CD4-positive, alpha-beta T cell (primary cell): ENCODE measurements at regions not wholly inside any gene's neighbourhood (a gene's known extent, or its start where the extent isn't known, plus 50 kb on each side); places are given as distances from the start of the nearest gene placed in this dataset.
A peak's percentile ranks its signal among the peaks of the same experiment; 100 is the strongest.

Source experiments
- ATAC-seq: fragments of 200-7000 bp; cut with Tn5 transposase; one replicate; pipeline ENCODE4 v1.10.0; 2022; ENCODE audit warnings: mild to moderate bottlenecking; ENCODE audit not compliant: poor library complexity
- CTCF ChIA-PET: fragments of 350-600 bp; sonication (Branson Sonifier 250); formaldehyde crosslinking; loops from one replicate; lab custom pipeline; 2021; ENCODE audit warnings: antibody characterized with exemption, inconsistent platforms; lab: Charles Lee
- POLR2A ChIA-PET: fragments of 350-600 bp; sonication (Branson Sonifier 250); formaldehyde crosslinking; loops from one replicate; lab custom pipeline; 2021; ENCODE audit warnings: antibody characterized with exemption, inconsistent platforms; lab: Charles Lee
- DNase-seq, 14 experiments: peaks; one replicate each; pipeline ENCODE4 v3.0.0-alpha.2; 2013 to 2020; ENCODE audit warnings: mixed read lengths in 2 of 14
- H3K27ac ChIP-seq, 2 donors: one replicate each; pipeline versions ENCODE4 v1.5.1 to v1.7.0; 2013; ENCODE audit warnings: low read length in 2 of 2, low read depth in 1 of 2, mild to moderate bottlenecking in 1 of 2
- H3K27me3 ChIP-seq, 2 experiments: 1 replicate in 1 of 2; 2 replicates in 1 of 2; pipeline versions ENCODE4 v1.6.1 to v1.7.0; 2013; ENCODE audit warnings: low read length in 2 of 2, control low read depth in 1 of 2, mild to moderate bottlenecking in 1 of 2, moderate library complexity in 1 of 2; ENCODE audit not compliant: insufficient read depth in 2 of 2, control insufficient read depth in 1 of 2
- H3K36me3 ChIP-seq: one replicate; pipeline ENCODE4 v1.6.1; 2013; ENCODE audit warnings: low read length, control low read depth; ENCODE audit not compliant: insufficient read depth
- H3K4me1 ChIP-seq: one replicate; pipeline ENCODE4 v1.6.1; 2013; ENCODE audit warnings: low read length, control low read depth; ENCODE audit not compliant: insufficient read depth
- H3K4me3 ChIP-seq: one replicate; pipeline ENCODE4 v1.5.1; 2013; ENCODE audit warnings: mild to moderate bottlenecking, low read length, moderate library complexity
- H3K9me3 ChIP-seq, 2 experiments: 1 replicate in 1 of 2; 2 replicates in 1 of 2; pipeline versions ENCODE4 v1.6.1 to v1.7.0; 2013; ENCODE audit warnings: low read length in 2 of 2, mild to moderate bottlenecking in 2 of 2, control low read depth in 1 of 2, moderate library complexity in 1 of 2; ENCODE audit not compliant: control insufficient read depth in 1 of 2, insufficient read depth in 1 of 2
- H3K27ac Mint-ChIP-seq: one replicate; pipeline ENCODE4 v1.8.0; 2020; ENCODE audit warnings: mixed read lengths
- H3K27me3 Mint-ChIP-seq: one replicate; pipeline ENCODE4 v1.8.0; 2021; ENCODE audit warnings: mixed read lengths
- H3K36me3 Mint-ChIP-seq: one replicate; pipeline ENCODE4 v1.8.0; 2021; ENCODE audit warnings: low read depth, mixed read lengths
- H3K4me1 Mint-ChIP-seq: one replicate; pipeline ENCODE4 v1.8.0; 2021; ENCODE audit warnings: low read depth, mixed read lengths
- H3K4me3 Mint-ChIP-seq: one replicate; pipeline ENCODE4 v1.8.0; 2020; ENCODE audit warnings: mild to moderate bottlenecking, mixed read lengths
- H3K9me3 Mint-ChIP-seq: one replicate; pipeline ENCODE4 v1.8.0; 2020; ENCODE audit warnings: mixed read lengths
- CTCF ChIP-seq: fragments of 200-600 bp; IDR thresholded peaks from one replicate; pipeline ENCODE4 v1.8.0; 2022; ENCODE audit warnings: antibody characterized with exemption, mild to moderate bottlenecking
- intact Hi-C, 2 experiments: fragments of 100-400 bp; cut with DNase I in 1 of 2; cut with micrococcal nuclease in 1 of 2; formaldehyde crosslinking; loops; one replicate each; pipeline versions ENCODE4 v1.15.1 to v1.9.0; 2023 to 2025; cut with DNase I, micrococcal nuclease

GRCh38 chr5:174970502-174970901 lies 246.1 kb downstream of the MSX2 start:
- intact Hi-C loops = no loop called here
- H3K4me3 Mint-ChIP-seq = no peak overlapping the region
- ATAC-seq = no peak
- Histone ChIP-seq H3K4me3 (no peak overlapping the region), H3K27me3 (peaks cover 0 to 3% of the 10 kb centered on the region in 2 experiments), H3K27ac (no peak overlapping the region), H3K36me3 (no peaks in the 10 kb centered on the region), H3K4me1 (no peaks in the 10 kb centered on the region), H3K9me3 (peaks cover 10 to 13% of the 10 kb centered on the region in 2 experiments)
- DNase-seq = no peak
- H3K9me3 Mint-ChIP-seq = peaks cover 23% of the 10 kb centered on the region
- H3K4me1 Mint-ChIP-seq = no peaks in the 10 kb centered on the region
- no peak for TF ChIP-seq CTCF
- H3K27ac Mint-ChIP-seq = no peak overlapping the region
- ChIA-PET POLR2A (no interaction called here), CTCF (no interaction called here)
- H3K36me3 Mint-ChIP-seq = no peaks in the 10 kb centered on the region
- peaks cover 33% of the 10 kb centered on the region for H3K27me3 Mint-ChIP-seq

GRCh38 chr5:174953871-174954270 lies 229.5 kb downstream of the MSX2 start:
- no peak overlapping the region for H3K4me3 ChIP-seq
- intact Hi-C loops = loop anchor here in 1 of 2 experiments (5.0 to 10.0 kb wide), 2 partner anchors 613 to 741 kb away; no protein-coding TSS in a partner anchor

GRCh38 chr5:174951151-174951780 lies 226.9 kb downstream of the MSX2 start:
- ATAC-seq (peak; percentile 59), DNase-seq (peak; percentile 9 to 75 (median 34))
- Mint-ChIP-seq H3K4me3 (no peak overlapping the region), H3K36me3 (no peaks in the 10 kb centered on the region), H3K27me3 (peaks cover 24% of the 10 kb centered on the region), H3K27ac (no peak overlapping the region), H3K9me3 (no peaks in the 10 kb centered on the region), H3K4me1 (no peaks in the 10 kb centered on the region)
- intact Hi-C loops = loop anchor here in 1 of 2 experiments (2.0 to 10.0 kb wide), 4 partner anchors 494 to 768 kb away; partner anchors contain the start of gene DRD1
- CTCF ChIA-PET = no interaction called here
- H3K27me3 ChIP-seq = peaks cover 0 to 3% of the 10 kb centered on the region in 2 experiments
- no peak overlapping the region for H3K4me3 ChIP-seq
- peak; percentile 69 for TF ChIP-seq CTCF
- no peaks in the 10 kb centered on the region for H3K36me3 ChIP-seq
- no peaks in the 10 kb centered on the region for H3K4me1 ChIP-seq
- POLR2A ChIA-PET = no interaction called here
- no peaks in the 10 kb centered on the region for H3K9me3 ChIP-seq
- H3K27ac ChIP-seq = no peak overlapping the region

More at GRCh38 chr5:174953871-174954270, 229.5 kb downstream of the MSX2 start:
- H3K27me3 ChIP-seq = peaks cover 0 to 3% of the 10 kb centered on the region in 2 experiments
- no peak for TF ChIP-seq CTCF
- ATAC-seq (no peak), DNase-seq (no peak)
- no peaks in the 10 kb centered on the region for H3K9me3 ChIP-seq
- no peak overlapping the region for H3K27ac ChIP-seq
- no peaks in the 10 kb centered on the region for H3K36me3 ChIP-seq
- Mint-ChIP-seq H3K36me3 (no peaks in the 10 kb centered on the region), H3K4me1 (no peaks in the 10 kb centered on the region), H3K27ac (no peak overlapping the region), H3K27me3 (peaks cover 24% of the 10 kb centered on the region), H3K9me3 (no peaks in the 10 kb centered on the region), H3K4me3 (no peak overlapping the region)
- ChIA-PET POLR2A (no interaction called here), CTCF (no interaction called here)
- no peaks in the 10 kb centered on the region for H3K4me1 ChIP-seq
